PC-3 (cell line): ENCODE measurements at regions not wholly inside any gene's neighbourhood (a gene's known extent, or its start where the extent isn't known, plus 50 kb on each side); places are given as distances from the start of the nearest gene placed in this dataset.

Source experiments
- ATAC-seq: fragments of 200-7000 bp; cut with Tn5 transposase; 2 replicates; pipeline ENCODE4 v1.9.1; 2020; ENCODE audit warnings: mild to moderate bottlenecking, moderate library complexity
- BruUV-seq: library from RNA; stranded (reverse); fragments of 400-500 nt; replicated peaks from 2 replicates; lab custom pipeline; 2021; lab: Mats Ljungman, UMichigan
- CTCF ChIA-PET: fragments of 300-600 bp; sonication (Branson Sonifier 250); formaldehyde crosslinking; loops from one replicate; lab custom pipeline; 2022; ENCODE audit warnings: antibody characterized with exemption; lab: Charles Lee
- POLR2A ChIA-PET: fragments of 300-600 bp; sonication (Branson Sonifier 250); formaldehyde crosslinking; loops from one replicate; lab custom pipeline; 2022; ENCODE audit warnings: antibody characterized with exemption; ENCODE audit not compliant: unreplicated experiment; lab: Charles Lee
- DNase-seq: peaks from one replicate; pipeline ENCODE4 v3.0.0-alpha.2; 2015
- H2AFZ ChIP-seq: fragments of 300-600 bp; sonication (generic); 2 replicates; pipeline ENCODE4 v1.6.0; 2016; ENCODE audit warnings: antibody characterized with exemption, low read length
- H3F3A ChIP-seq: fragments of 300-600 bp; sonication (generic); one replicate; pipeline ENCODE4 v1.6.0; 2017; ENCODE audit warnings: antibody characterized with exemption, low read length, control low read depth, mild to moderate bottlenecking; ENCODE audit not compliant: unreplicated experiment
- H3K27ac ChIP-seq: fragments of 300-600 bp; sonication (generic); 2 replicates; pipeline ENCODE4 v1.5.1; 2016; ENCODE audit warnings: mild to moderate bottlenecking, low read length
- H3K27me3 ChIP-seq: fragments of 300-600 bp; sonication (generic); 2 replicates; pipeline ENCODE4 v1.6.1; 2016; ENCODE audit warnings: low read length, mixed read lengths
- H3K36me3 ChIP-seq: fragments of 300-600 bp; sonication (generic); 2 replicates; pipeline ENCODE4 v1.6.1; 2016; ENCODE audit warnings: low read depth, mixed run types, low read length, mixed read lengths
- H3K4me1 ChIP-seq: fragments of 300-600 bp; sonication (generic); 2 replicates; pipeline ENCODE4 v1.5.1; 2016; ENCODE audit warnings: low read length; ENCODE audit not compliant: insufficient read depth
- H3K4me2 ChIP-seq: fragments of 300-600 bp; sonication (generic); 2 replicates; pipeline ENCODE4 v1.6.0; 2016; ENCODE audit warnings: low read length
- H3K4me3 ChIP-seq: fragments of 300-600 bp; sonication (generic); 2 replicates; pipeline ENCODE4 v1.5.1; 2016; ENCODE audit warnings: mild to moderate bottlenecking, low read length, mixed read lengths
- H3K79me2 ChIP-seq: fragments of 300-600 bp; sonication (generic); 2 replicates; pipeline ENCODE4 v1.6.1; 2017; ENCODE audit warnings: low read length, mixed read lengths
- H3K9ac ChIP-seq: fragments of 300-600 bp; sonication (generic); 2 replicates; pipeline ENCODE4 v1.6.0; 2016; ENCODE audit warnings: mild to moderate bottlenecking, low read length
- H3K9me2 ChIP-seq: fragments of 300-600 bp; sonication (generic); replicated peaks from 2 replicates; pipeline ENCODE4 v1.6.1; 2016; ENCODE audit warnings: mixed run types, low read length, mixed read lengths
- H3K9me3 ChIP-seq: fragments of 300-600 bp; sonication (generic); 2 replicates; pipeline ENCODE4 v1.6.1; 2016; ENCODE audit warnings: low read length, mixed read lengths
- H4K20me1 ChIP-seq: fragments of 300-600 bp; sonication (generic); 2 replicates; pipeline ENCODE4 v1.6.1; 2016; ENCODE audit warnings: low read length, mixed read lengths
- EZH2 ChIP-seq: fragments of 300-600 bp; sonication (generic); IDR thresholded peaks from one replicate; pipeline ENCODE4 v1.6.1; 2017; ENCODE audit warnings: antibody characterized with exemption, mild to moderate bottlenecking, low read length; ENCODE audit not compliant: unreplicated experiment
- EZH2phosphoT487 ChIP-seq: fragments of 300-600 bp; sonication (generic); IDR thresholded peaks from 2 replicates; pipeline ENCODE4 v1.6.1; 2018; ENCODE audit warnings: mild to moderate bottlenecking, antibody characterized with exemption, low read length, borderline replicate concordance
- intact Hi-C: fragments of 100-400 bp; cut with micrococcal nuclease; formaldehyde crosslinking; loops from 2 replicates; pipeline ENCODE4 v1.9.0; 2023
- TF ChIP-seq, protein P1 (sequence below): fragments of 300-600 bp; sonication (generic); conservative IDR thresholded peaks from 2 replicates; pipeline ENCODE4 v1.5.1; 2017; ENCODE audit warnings: antibody characterized with exemption, low read depth, mild to moderate bottlenecking, low read length

DNA sequence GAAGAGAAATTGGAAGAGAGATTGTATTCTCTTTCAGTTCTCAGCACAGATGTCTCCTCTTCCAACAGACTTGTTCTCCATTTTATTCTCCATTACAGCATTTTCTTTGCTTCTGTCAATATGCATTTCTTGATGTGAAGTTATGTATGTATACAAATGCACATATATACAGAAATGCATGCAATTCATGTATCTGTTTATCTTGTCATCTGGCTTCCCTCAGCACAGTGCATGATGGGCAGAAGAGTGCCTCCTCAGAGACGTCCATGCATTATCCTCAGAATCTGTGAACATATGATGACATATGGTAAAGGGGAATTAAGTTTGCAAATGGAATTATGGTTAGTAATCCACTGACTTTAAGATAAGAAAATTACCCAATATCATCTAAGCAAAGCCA lies 106.7 kb upstream of the VWC2 start:
- Histone ChIP-seq H3K27ac (no peak overlapping the region), H3K9me2 (no peaks in the 10 kb centered on the region), H3K9ac (no peak overlapping the region), H3K4me2 (no peak overlapping the region), H3K4me3 (no peak overlapping the region), H3K9me3 (no peaks in the 10 kb centered on the region), H4K20me1 (no peaks in the 10 kb centered on the region), H3K4me1 (no peaks in the 10 kb centered on the region), H3K36me3 (no peaks in the 10 kb centered on the region), H3F3A (no peaks in the 10 kb centered on the region), H3K27me3 (peaks cover 19% of the 10 kb centered on the region), H3K79me2 (no peaks in the 10 kb centered on the region), H2AFZ (no peak overlapping the region)
- TF ChIP-seq EZH2phosphoT487 (no peak), EZH2 (no peak)
- TF ChIP-seq, protein P1, sequence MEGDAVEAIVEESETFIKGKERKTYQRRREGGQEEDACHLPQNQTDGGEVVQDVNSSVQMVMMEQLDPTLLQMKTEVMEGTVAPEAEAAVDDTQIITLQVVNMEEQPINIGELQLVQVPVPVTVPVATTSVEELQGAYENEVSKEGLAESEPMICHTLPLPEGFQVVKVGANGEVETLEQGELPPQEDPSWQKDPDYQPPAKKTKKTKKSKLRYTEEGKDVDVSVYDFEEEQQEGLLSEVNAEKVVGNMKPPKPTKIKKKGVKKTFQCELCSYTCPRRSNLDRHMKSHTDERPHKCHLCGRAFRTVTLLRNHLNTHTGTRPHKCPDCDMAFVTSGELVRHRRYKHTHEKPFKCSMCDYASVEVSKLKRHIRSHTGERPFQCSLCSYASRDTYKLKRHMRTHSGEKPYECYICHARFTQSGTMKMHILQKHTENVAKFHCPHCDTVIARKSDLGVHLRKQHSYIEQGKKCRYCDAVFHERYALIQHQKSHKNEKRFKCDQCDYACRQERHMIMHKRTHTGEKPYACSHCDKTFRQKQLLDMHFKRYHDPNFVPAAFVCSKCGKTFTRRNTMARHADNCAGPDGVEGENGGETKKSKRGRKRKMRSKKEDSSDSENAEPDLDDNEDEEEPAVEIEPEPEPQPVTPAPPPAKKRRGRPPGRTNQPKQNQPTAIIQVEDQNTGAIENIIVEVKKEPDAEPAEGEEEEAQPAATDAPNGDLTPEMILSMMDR, result no peak
- no peak for DNase-seq
- no TSS peak for BruUV-seq
- intact Hi-C loops, result no loop called here
- CTCF ChIA-PET, result no interaction called here
- POLR2A ChIA-PET, result no interaction called here
- no peak for ATAC-seq

GRCh38 chr7:49669285-49669684 lies 104.2 kb upstream of the VWC2 start:
- intact Hi-C loops, result no loop called here
- POLR2A ChIA-PET, result no interaction called here

GRCh38 chr7:49669692-49670260 lies 103.7 kb upstream of the VWC2 start:
- ChIA-PET CTCF (no interaction called here), POLR2A (no interaction called here)
- H4K20me1 ChIP-seq, result no peaks in the 10 kb centered on the region
- no peaks in the 10 kb centered on the region for H3K4me1 ChIP-seq
- ATAC-seq, result no peak
- no peak overlapping the region for H3K9ac ChIP-seq
- H3F3A ChIP-seq, result no peaks in the 10 kb centered on the region
- H3K27me3 ChIP-seq, result peaks cover 19% of the 10 kb centered on the region
- intact Hi-C loops, result no loop called here
- no peak overlapping the region for H3K4me3 ChIP-seq
- H3K9me3 ChIP-seq, result no peaks in the 10 kb centered on the region
- no peaks in the 10 kb centered on the region for H3K9me2 ChIP-seq
- BruUV-seq, result no TSS peak
- H3K27ac ChIP-seq, result no peak overlapping the region
- no peak overlapping the region for H2AFZ ChIP-seq
- TF ChIP-seq EZH2phosphoT487, result no peak
- TF ChIP-seq EZH2, result no peak
- TF ChIP-seq, protein P1, result no peak
- no peak for DNase-seq
- no peaks in the 10 kb centered on the region for H3K79me2 ChIP-seq
- H3K4me2 ChIP-seq, result no peak overlapping the region
- H3K36me3 ChIP-seq, result no peaks in the 10 kb centered on the region

More at GRCh38 chr7:49669285-49669684, 104.2 kb upstream of the VWC2 start:
- ATAC-seq, result no peak
- Histone ChIP-seq H3K4me3 (no peak overlapping the region), H3K27me3 (peaks cover 19% of the 10 kb centered on the region), H3K27ac (no peak overlapping the region), H4K20me1 (no peaks in the 10 kb centered on the region), H2AFZ (no peak overlapping the region), H3K9me3 (no peaks in the 10 kb centered on the region), H3K79me2 (no peaks in the 10 kb centered on the region), H3K4me1 (no peaks in the 10 kb centered on the region), H3K36me3 (no peaks in the 10 kb centered on the region), H3K9ac (no peak overlapping the region), H3K9me2 (no peaks in the 10 kb centered on the region), H3K4me2 (no peak overlapping the region), H3F3A (no peaks in the 10 kb centered on the region)
- BruUV-seq, result no TSS peak
- TF ChIP-seq, protein P1, result no peak
- TF ChIP-seq EZH2phosphoT487, result no peak
- TF ChIP-seq EZH2, result no peak
- DNase-seq, result no peak
- CTCF ChIA-PET, result no interaction called here
